ENCODE measurements at regions not wholly inside any gene's neighbourhood (a gene's known extent, or its start where the extent isn't known, plus 50 kb on each side); places are given as distances from the start of the nearest gene placed in this dataset.
"Not testable (repeated sequence)": the region's sequence is repeated elsewhere in the genome, so short reads cannot be mapped to it uniquely, and the experiment has no call there.

DNA sequence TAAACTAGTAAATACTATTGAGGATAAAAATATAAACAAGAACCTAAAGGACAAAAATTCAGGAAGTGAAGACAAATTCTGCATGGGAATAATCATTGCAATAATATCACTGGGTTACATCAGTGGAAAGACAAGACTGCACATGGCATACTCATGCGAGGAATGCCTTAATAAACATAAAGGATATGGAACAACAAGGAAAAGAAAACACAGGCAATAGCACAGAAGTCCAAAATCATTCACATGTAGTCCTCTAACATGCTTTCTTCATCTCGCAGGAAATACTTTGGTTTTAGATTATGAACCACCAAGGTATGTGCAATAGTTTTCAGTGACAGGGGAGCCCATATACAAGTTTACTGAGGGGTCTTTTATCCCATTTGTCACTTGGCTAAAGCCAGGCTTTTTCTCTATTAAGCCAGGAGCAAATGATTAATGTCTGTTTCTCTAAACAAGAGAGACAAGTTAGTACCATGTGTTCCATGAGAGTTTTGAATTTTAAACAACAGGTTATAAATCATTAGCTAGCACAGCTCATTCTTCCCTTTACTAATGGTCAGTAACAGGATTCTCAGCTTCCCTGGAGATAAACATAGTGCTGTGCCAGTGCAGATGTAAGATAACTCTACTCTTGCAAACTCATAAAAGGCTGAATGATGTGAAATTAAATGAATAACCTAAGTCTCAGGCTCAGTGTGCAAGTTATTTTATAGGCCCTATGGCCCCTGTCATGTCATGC lies 353.6 kb upstream of the FSIP2 start:
- DNase-seq (ENCODE audit: low read depth, low spot score): no peak

DNA sequence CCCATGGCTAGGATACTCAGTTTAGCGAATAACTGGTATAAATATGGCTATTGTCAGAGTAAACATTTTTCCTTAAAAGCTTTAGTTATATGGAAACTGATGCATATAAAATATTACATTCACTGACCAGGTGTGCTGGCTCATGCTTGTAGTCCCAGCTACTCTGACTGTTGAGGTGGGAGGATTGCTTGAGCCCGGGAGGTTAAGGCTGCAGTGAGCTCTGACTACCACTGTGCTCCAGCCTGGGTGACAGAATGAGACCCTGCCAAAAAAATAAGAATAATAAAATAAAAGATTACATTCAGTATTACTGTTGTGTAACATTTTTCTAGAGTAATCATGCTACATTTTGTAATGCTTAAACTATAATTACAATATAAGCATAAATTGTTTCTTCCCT lies 350.4 kb upstream of the FSIP2 start:
- no peak for DNase-seq (ENCODE audit: low read depth, low spot score)

DNA sequence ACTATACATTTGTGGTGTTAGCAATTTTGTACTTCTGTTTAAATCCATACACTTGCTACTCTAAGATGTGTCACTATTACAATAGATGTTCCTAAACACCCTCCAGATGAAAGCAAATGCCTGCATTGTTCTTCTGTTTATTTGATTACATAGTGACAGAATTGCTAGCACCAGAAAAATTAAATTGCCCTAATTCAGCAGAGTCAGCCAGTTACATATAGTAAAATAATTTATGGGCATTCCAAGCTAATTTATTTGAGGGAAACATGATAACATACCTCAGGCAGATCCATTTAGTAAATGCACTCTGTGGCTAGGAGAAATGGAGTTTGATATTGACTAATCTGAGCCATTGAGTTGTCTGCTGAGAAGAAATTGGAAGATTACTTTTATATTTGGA lies 347.1 kb upstream of the FSIP2 start:
- no peak for DNase-seq (ENCODE audit: low read depth, low spot score)

DNA sequence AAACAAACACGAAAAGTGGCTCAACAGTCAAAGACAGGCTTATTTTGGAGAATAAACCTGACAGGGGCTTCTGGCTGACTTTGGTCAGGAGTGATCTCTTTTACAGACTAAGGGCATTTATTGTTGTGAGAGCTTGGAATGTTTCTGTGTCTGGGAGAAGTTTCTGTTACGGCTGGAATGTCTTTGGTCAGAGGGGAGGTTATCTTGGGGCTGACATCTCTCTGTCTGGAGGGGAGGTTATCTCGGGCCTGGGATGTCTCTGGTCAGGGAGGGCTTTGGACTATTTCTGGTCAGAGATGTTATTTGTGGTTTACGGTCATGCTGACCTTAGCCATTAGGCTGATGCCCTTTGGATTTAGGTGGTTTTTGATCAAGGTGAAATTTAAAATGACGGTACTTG lies 345.5 kb upstream of the FSIP2 start:
- no peak for DNase-seq (ENCODE audit: low read depth, low spot score)

DNA sequence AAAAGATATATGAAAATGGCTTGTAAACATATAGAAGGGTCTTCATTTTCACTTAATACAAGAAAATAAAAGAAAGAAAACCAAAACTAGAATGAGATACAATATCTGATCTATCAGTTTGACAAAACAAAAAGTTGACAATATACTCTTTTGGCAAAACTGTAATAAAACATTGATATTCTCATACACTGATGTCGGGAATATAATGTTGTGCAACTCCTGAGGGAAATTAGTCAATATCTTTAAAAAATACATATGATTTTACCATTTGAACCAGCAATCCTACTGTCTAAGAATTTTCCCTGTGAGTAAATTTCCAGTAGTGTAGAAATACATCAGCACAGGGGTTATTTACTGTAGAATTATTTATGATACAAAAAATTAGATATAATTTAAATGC lies 336.1 kb upstream of the FSIP2 start:
- no peak for DNase-seq (ENCODE audit: low read depth, low spot score)

DNA sequence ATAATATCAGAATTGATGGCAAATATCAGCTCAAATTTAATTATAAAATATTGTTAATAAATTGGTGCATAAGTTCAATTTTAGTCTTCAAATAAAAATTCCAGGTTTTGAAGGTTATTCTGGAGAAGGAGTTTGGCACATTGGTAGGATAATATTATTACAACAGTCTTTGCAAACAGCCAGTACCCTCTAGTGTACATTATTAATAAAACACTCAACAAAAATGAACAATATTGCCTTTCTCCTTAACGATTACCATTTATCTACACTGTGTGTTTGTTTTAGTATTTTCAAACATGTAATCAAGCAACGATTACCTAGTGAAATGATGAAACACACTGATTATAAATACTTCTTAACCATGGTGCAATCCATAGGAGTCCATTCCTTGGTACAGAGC lies 334.0 kb upstream of the FSIP2 start:
- no peak for DNase-seq (ENCODE audit: low read depth, low spot score)

DNA sequence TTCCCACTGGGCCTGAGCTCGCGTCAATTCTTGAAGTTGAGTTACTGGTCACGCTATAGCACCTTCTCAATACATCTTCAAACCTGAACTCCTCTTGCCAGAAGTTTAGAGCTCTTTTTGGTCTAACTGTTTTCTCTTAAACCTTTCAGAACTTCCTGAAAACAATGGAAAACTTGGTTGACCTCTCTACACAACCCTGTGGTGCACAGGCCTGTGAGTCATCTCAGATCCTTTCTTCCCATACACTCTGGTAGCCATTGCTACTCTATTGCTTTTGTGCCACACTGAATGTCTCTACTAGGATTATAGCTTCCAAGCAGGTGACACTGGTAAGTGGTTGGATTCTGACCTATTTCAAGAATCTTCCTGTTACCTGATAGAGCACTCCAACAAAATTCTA lies 321.5 kb upstream of the FSIP2 start:
- no peak for DNase-seq (ENCODE audit: low read depth, low spot score)

DNA sequence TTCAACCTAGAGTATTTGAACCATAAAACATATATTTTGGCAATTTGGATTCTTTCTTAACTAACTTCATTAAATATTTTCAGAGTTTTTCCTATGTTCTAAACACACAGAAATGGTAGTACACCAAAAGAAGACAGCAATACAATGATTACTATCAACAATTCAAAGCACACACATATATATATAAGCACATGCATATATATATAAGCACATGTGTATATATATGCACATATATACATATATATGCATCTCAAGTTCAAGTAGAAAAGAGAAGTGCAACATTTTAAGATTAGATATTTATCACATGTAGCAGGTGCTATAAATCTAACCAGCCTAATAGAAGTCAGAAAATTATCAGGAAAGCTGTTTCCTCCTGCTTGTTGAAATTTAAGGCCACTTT lies 320.9 kb upstream of the FSIP2 start:
- DNase-seq (ENCODE audit: low read depth, low spot score): no peak

DNA sequence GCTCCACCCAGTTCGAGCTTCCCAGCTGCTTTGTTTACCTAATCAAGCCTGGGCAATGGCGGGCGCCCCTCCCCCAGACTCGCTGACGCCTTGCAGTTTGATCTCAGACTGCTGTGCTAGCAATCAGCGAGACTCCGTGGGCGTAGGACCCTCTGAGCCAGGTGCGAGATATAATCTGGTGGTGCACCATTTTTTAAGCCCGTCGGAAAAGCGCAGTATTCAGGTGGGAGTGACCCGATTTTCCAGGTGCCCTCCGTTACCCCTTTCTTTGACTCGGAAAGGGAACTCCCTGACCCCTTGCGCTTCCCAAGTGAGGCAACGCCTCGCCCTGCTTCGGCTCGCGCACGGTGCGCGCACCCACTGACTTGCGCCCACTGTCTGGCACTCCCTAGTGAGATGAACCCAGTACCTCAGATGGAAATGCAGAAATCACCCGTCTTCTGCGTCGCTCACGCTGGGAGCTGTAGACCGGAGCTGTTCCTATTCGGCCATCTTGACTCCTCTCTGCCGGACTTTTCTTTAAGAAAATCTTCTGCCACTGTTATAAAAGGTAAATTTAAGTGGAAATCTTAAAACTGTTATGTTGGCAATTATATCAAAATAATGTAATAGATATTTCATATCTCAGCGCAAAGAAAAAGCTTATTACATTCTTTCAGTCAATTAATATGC lies 313.5 kb upstream of the FSIP2 start:
- DNase-seq (ENCODE audit: low read depth, low spot score): not testable (repeated sequence)

DNA sequence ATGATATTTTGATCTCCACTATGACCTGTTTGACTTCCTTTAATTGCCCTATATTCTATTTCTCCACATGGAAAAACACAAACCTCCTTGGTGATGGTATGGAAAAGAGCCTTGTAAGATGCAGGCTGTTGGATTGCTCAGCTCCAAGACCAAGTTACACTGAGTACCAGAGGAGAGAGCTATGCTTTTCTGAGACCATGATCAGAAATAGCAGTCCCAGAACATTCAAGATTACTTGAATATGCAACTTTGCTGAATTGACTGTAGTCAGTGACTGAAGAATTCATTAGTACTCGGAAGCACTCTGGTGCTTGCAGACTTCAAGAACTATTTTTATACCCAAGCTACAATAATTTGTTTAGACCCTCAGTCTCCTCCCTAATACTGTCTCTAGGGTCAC lies 310.6 kb upstream of the FSIP2 start:
- DNase-seq (ENCODE audit: low read depth, low spot score): no peak

DNA sequence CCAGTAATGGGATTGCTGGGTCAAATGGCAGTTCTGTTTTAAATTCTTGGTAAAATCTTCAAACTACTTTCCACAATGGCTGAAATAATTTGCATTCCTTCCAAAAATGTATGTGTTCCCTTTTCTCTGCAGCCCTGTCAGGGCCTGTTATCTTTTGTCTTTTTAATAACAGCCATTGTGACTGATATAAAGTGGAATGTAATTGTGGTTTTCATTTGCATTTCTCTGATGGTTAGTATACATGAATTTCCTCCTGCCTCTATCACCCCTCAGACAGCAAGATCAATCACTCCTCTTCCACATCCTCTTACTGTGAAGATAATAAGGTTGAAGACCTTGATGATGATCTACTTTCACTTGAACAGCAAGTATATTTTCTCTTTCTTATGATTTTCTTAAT lies 304.8 kb upstream of the FSIP2 start:
- no peak for DNase-seq (ENCODE audit: low read depth, low spot score)

DNA sequence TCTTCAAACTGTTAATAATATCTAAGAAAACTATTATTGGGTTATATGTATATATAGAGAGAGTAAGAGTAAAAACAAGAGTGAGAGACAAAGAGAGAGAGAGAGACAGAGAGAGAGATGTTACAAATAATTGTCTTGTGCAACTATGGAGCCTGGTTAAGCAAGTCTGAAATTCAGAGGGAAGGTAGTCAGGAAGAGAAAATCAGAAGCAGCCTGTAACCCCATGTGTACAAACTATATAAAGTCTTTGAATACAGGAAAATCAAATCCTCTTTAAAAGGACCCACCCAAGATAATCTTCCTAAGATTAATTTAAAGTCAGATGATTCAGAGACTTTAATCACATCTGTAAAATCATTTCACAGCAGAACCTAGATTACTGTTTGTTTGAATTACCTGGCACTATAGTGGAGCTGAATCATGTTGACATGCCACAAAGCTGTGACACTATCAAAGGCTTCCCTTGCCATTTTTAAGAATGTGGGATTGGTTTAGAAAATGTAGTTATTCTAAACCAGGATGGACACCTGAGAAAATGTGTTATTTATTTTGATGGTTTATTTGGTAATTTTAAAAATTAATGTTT lies 301.7 kb upstream of the FSIP2 start:
- no peak for DNase-seq (ENCODE audit: low read depth, low spot score)

DNA sequence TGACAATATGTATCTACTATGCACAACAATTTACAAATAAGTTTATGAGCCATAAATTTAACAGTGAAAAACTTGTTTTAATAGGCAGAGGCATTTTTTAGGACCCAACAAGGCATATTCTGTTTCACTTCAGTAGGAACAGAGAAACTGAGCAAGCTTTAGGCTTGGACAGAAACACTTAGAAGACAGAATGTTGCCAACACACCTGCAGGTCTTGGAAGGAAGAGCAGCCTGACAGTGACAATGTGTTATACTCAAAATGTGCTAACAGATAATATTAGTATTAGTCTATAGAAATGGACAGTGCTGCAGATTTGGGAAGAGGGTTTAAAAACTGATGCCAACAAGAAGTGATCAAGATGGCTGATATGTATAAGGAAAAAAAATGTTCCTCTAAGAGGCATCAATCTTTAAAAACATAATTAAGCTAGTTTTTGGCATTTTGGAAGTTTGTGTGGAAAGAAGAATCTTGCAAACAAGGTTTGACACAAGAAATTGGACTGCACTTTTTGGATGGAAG lies 297.1 kb upstream of the FSIP2 start:
- DNase-seq (ENCODE audit: low read depth, low spot score): no peak

DNA sequence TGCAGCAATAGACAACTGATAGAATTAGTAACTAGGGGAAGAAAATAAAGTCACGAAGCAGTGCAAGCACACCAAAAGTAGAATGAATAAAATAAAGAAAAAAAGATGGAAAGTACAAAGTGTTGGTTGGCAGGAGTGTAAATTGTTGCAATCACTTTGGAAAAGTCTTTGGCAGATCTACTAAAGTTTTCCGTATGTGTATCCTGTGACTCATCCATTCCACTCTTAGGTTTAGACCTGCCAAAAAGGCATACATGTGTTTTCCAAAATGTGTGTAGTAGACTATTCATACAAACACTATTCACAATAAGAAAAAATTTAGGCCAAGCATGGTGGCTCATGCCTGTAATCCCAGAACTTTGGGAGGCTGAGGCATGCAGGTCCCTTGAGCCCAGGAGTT lies 282.1 kb upstream of the FSIP2 start:
- no peak for DNase-seq (ENCODE audit: low read depth, low spot score)

DNA sequence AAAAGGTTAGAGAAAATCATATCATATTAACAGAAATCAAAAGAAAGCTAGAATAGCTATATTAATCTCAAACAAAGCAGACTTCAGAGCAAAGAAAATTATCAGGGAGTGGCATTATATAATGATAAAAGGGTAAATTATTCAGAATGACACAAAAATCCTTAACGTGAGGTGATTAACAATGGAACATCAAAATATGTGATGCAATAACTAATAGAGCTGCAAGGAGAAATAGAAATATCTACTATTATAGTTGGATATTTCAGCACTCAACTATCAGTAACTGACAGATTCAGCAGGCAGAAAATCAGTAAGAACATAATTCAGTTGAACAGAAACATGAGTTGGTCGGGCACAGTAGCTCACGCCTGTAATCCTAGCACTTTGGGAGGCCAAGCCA lies 275.1 kb upstream of the FSIP2 start:
- no peak for DNase-seq (ENCODE audit: low read depth, low spot score)

DNA sequence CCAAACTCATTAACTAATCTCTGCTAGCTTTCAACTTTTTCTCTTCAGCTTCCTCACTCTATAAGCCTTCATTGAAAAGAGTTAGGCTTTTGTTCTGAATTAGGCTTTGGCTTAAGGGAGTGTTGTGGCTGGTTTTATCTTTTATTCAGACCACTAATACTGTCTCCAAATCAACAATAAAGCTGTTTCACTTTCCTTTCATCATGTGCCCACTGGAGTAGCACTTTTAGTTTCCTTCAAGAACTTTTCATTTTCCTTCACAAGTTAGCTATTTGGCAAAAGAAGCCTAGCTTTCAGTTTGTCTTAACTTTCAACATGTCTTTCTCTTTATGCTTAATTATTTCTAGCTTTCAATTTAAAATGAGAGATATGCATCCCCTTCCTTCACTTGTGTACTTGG lies 271.7 kb upstream of the FSIP2 start:
- no peak for DNase-seq (ENCODE audit: low read depth, low spot score)

DNA sequence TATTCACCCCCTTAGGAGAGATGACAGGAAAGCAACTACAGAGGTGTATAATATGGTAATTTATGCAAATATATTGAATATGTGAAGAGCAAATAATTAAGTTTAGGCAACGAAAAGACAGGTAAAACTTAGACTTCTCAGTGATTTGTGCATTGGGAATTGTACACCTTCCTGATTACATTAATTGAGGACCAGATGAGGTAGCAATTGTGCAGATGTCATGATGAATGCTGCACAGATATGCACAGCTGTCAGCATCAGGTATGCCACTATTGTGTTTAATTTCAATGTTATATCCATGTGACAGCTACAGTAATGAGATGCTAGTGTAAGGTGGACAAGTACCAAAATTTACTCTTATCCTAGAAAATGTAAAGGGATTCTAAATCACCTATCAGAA lies 267.2 kb upstream of the FSIP2 start:
- no peak for DNase-seq (ENCODE audit: low read depth, low spot score)

DNA sequence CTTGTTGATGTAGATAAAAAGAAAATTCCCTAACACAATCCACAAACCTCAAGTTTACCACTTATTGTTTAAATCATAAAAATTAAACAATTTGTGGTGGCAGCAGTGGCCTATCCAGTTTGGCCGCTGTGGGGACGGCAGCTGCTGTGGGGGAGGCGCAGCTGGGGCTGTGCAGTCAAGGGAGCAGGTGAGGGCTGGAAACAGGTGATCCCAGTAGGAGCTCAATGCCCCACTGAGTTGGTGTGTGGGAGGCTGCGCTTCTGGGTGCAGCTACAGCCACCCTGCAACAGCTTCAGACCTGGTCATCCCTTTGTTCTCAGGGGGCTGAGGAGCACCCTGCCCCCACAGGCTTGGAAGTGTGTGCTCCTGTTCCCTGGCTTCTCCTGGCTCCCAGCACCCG lies 266.0 kb upstream of the FSIP2 start:
- no peak for DNase-seq (ENCODE audit: low read depth, low spot score)

DNA sequence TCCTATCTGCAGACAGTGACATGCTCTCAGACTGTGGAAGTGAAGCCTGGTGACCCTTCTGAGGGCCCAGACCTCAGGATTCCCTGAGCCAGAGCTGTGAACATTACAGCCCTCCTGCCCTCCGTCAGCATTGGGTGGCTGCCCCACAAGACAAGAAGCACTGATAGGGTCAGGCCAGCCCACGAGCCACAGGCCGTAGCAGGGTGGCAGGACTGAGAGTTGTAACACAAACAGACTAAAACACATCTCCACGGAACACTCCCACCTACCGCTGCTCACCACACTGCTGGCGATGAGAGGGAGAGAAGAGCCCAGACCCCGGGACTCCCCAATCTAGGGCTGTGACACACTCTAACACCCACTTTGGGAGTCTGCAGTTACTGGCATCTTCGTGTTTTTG lies 264.8 kb upstream of the FSIP2 start:
- no peak for DNase-seq (ENCODE audit: low read depth, low spot score)

DNA sequence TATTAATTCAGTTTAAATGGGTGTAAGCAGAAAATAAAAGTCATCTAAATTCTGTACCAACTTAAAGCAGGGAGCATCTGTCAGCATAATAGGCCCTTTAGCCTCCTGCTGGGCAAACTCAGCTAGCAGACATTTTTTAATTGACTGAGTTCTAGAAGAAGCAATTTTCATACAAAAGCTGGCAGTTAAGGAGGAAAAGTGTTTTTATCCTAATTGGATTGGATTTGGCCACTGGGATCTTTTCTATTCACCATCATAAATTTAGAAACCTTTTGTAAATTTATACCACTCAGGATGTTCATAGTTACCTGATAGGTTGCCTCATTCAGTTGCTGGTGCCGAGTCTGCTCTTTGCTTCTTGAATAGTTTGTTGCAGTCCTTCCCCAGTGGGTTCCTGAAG lies 262.7 kb upstream of the FSIP2 start:
- no peak for DNase-seq (ENCODE audit: low read depth, low spot score)

DNA sequence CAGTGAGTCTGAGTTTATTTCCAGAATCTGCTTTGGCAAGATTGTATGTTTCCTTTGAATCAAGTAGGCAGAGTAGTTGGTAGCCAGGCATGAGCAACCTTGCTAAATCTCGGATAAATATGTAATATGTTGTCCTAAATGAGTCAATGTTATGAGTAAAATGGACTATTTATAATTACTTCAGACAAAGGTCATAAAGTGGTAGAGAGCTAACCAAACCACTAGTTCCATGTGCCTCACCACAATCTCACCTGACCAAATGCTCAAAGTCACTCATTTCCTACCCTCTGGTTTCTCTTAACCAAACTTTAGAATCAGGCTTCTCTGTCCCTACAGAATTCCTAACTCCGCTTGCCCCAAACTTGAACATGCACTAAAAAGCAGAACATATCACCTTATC lies 261.2 kb upstream of the FSIP2 start:
- no peak for DNase-seq (ENCODE audit: low read depth, low spot score)

DNA sequence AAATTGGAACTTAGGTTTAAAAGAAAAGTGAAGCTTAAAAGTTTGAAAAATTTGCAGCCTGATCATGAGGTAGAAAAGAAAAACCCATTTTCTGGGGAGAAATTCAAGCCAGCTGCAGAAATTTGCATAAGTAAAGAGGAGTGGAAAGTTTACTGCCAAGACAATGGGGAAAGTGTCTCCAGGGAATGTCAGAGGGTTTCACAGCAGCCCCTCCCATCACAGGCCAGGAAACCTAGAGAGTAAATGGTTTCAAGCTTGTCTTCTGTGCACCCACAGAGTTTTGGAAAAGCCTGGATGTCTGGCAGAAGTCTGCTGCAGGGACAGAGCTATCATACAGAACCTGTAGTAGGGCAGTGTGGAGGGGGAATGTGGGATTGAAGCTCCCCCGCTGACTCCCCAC lies 254.0 kb upstream of the FSIP2 start:
- no peak for DNase-seq (ENCODE audit: low read depth, low spot score)

DNA sequence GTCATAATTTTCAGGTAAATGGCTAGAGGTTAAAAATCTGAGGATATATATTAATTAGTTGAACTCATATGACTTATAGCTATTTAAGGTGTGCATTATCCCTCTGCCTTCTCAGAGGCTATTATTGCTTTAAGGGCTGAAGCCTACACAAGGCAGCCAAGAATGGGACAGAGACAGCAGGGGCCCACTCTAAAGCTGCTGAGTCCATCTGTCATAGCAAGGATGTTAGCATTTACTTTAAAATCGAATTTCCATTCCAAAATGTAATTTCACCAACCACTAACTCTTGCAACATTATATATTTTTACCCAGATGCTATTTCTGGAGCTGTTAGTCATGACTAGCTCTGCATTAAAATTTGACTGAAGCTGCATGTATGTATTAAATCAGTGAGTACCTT lies 236.3 kb upstream of the FSIP2 start:
- no peak for DNase-seq (ENCODE audit: low read depth, low spot score)

All from brain pericyte (primary cell).